Left ventricle myocardium inferior (tissue), 1 donor: ENCODE measurements at regions not wholly inside any gene's neighbourhood (a gene's known extent, or its start where the extent isn't known, plus 50 kb on each side); places are given as distances from the start of the nearest gene placed in this dataset.

Experiments used
- DNase-seq: peaks from one replicate; pipeline ENCODE4 v3.0.0-alpha.2; 2020
- H3K27ac ChIP-seq: fragments of 200-600 bp; replicated peaks from 2 replicates; pipeline ENCODE4 v1.8.0; 2021
- H3K27me3 ChIP-seq: fragments of 200-600 bp; 2 replicates; pipeline ENCODE4 v1.8.0; 2021; ENCODE audit warnings: low read depth
- H3K36me3 ChIP-seq: fragments of 200-600 bp; 2 replicates; pipeline ENCODE4 v1.8.0; 2021
- H3K4me1 ChIP-seq: fragments of 200-600 bp; 2 replicates; pipeline ENCODE4 v1.8.0; 2021
- H3K4me3 ChIP-seq: fragments of 200-600 bp; 2 replicates; pipeline ENCODE4 v1.8.0; 2021; ENCODE audit warnings: mild to moderate bottlenecking, moderate library complexity
- H3K9me3 ChIP-seq: fragments of 200-600 bp; replicated peaks from 2 replicates; pipeline ENCODE4 v1.8.0; 2021
- intact Hi-C: fragments of 100-400 bp; cut with micrococcal nuclease; formaldehyde crosslinking; loops from one replicate; pipeline ENCODE4 v1.11.0; 2022
- TF ChIP-seq, protein P1 (sequence below): fragments of 200-600 bp; IDR thresholded peaks from 2 replicates; pipeline ENCODE4 v1.8.0; 2021; ENCODE audit warnings: antibody characterized with exemption, mild to moderate bottlenecking, borderline replicate concordance
- donor health status: DM: no; HTN: yes; CAD: no; lungs with severe emphysema.

DNA sequence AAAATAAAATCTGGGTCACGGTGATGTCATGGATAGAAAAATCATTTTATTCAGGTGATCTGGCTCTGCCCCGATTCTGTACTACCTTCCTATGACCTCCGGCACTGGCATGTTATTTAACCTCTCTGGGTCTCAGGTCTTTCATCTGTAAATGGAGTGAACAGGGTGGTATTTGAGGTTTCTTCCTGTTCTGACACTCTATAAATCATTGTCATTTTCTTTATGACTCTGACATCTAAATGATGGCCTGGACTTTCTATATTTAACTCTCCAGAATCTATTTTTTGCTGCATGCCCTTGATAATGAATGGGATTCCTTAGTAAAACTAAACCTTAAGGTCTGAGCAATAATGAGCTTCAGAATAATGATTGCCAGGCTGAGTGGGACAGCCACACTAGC lies 422.0 kb upstream of the CNKSR2 start:
- no peaks in the 10 kb centered on the region for H3K9me3 ChIP-seq
- intact Hi-C loops, result no loop called here
- no peak for DNase-seq
- no peak overlapping the region for H3K4me3 ChIP-seq
- TF ChIP-seq, protein P1, sequence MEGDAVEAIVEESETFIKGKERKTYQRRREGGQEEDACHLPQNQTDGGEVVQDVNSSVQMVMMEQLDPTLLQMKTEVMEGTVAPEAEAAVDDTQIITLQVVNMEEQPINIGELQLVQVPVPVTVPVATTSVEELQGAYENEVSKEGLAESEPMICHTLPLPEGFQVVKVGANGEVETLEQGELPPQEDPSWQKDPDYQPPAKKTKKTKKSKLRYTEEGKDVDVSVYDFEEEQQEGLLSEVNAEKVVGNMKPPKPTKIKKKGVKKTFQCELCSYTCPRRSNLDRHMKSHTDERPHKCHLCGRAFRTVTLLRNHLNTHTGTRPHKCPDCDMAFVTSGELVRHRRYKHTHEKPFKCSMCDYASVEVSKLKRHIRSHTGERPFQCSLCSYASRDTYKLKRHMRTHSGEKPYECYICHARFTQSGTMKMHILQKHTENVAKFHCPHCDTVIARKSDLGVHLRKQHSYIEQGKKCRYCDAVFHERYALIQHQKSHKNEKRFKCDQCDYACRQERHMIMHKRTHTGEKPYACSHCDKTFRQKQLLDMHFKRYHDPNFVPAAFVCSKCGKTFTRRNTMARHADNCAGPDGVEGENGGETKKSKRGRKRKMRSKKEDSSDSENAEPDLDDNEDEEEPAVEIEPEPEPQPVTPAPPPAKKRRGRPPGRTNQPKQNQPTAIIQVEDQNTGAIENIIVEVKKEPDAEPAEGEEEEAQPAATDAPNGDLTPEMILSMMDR, result no peak
- no peaks in the 10 kb centered on the region for H3K36me3 ChIP-seq
- H3K27me3 ChIP-seq, result no peaks in the 10 kb centered on the region
- H3K27ac ChIP-seq, result no peak overlapping the region
- no peaks in the 10 kb centered on the region for H3K4me1 ChIP-seq

DNA sequence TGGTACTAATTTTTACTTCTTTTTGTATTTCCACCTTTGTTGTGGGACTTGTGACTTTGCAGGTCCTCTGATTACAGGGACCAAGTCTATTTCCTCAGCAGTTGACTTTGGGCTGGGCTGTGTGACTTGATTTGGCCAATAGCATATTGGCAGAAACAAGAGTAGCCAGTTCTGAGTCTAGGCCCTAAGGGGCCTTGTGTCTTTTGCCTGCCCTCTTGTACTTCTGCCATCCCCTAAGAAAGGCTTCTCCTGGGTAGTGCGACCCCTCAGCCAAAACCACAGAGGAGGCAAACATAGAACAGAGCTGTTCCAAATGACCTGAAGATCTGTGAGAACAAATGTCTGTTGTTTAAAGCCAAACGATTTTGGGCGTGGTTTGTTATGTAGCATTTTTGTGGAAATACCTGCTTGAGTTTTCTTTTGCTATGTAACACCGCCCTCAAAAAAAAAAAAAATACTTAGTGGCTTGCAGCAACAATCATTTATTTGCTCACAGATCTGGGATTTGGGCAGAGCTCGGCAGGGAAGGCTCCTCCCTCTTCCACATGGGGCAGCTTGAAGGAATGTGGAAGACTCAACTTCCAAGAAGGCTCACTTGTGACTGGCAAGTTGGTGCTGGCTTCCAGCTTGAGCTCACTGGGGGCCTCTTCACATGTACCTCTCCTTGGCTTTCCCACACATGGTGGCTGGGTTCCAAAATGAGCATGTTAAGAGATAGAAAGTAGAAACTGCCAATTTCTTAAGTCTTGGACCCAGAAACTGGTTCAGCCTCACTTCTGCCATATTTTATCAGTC lies 423.0 kb upstream of the CNKSR2 start:
- Histone ChIP-seq H3K27me3 (no peaks in the 10 kb centered on the region), H3K9me3 (no peaks in the 10 kb centered on the region), H3K36me3 (no peaks in the 10 kb centered on the region), H3K27ac (no peak overlapping the region), H3K4me3 (no peak overlapping the region), H3K4me1 (no peaks in the 10 kb centered on the region)
- DNase-seq, result no peak
- intact Hi-C loops, result no loop called here
- TF ChIP-seq, protein P1, result no peak

DNA sequence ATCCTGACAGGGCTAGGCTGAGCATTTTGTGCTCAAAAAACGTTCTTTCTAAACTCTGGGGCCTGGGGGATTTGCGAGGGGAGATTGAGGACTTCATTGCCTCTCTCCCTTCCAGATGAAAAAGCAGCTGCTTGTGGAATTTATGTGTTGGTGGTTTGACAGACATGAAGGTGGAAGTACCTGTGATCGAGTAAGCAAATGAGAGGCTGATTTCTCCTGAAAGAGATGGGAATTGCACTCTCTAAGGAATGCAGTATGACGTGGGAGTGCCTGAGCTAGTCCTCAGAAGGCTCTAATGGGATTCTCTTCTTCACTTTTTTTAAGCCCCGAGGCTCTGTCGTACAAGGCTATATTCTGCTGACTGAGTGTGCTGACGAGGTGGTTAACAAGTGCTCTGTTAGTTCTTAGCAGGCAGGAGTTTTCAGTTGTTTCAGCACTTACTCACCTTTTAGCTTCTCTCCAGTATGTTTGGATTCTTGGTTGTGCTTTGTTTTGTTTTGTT lies 426.8 kb upstream of the CNKSR2 start:
- no peak for DNase-seq
- H3K36me3 ChIP-seq, result no peaks in the 10 kb centered on the region
- TF ChIP-seq, protein P1, result no peak
- intact Hi-C loops, result no loop called here
- no peaks in the 10 kb centered on the region for H3K4me1 ChIP-seq
- no peak overlapping the region for H3K4me3 ChIP-seq
- H3K27ac ChIP-seq, result no peak overlapping the region
- no peaks in the 10 kb centered on the region for H3K27me3 ChIP-seq
- no peaks in the 10 kb centered on the region for H3K9me3 ChIP-seq

DNA sequence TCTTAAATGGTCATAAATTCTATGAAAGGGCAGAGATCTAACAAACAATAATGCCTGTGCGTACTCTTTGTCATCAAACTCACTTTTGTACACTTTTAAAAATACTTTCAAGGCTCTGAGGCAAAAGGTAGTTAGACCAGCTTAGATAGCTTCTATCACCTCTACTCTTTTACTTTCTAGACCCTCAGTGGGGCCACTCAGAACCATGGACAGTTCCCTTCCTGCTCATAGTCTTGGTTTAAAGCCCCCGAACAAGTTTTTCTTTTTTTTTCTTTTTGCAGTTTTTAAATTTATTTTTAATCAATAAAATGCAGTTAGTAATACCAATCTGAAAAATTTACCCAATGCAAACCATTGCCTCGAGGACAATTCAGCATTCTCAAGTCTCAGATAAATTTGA lies 460.5 kb upstream of the CNKSR2 start:
- TF ChIP-seq, protein P1, result no peak
- H3K27me3 ChIP-seq, result no peaks in the 10 kb centered on the region
- intact Hi-C loops, result no loop called here
- H3K9me3 ChIP-seq, result no peaks in the 10 kb centered on the region
- no peak for DNase-seq
- H3K27ac ChIP-seq, result no peak overlapping the region
- no peak overlapping the region for H3K4me3 ChIP-seq
- no peaks in the 10 kb centered on the region for H3K36me3 ChIP-seq
- H3K4me1 ChIP-seq, result no peaks in the 10 kb centered on the region

DNA sequence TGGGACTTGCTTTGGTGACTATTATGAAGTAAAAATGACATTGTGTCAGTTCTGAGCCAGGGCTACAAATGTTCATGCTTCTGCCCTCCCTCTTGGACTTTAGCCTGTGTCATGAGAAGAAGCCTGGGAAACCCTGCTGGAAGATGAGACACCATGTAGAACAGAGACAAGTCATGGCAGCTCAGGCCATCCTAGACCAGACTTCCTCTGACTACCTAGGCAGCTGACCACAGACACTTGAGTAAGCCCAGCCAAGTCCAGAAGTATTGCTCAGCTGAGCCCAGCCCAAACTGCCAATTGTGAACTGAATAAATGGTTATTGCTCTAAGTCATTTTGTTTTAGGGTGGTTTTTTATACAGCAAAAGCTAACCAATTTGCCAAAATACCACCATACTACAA lies 467.6 kb upstream of the CNKSR2 start:
- Histone ChIP-seq H3K4me3 (no peak overlapping the region), H3K27me3 (no peaks in the 10 kb centered on the region), H3K27ac (no peak overlapping the region), H3K4me1 (no peaks in the 10 kb centered on the region), H3K9me3 (no peaks in the 10 kb centered on the region), H3K36me3 (no peaks in the 10 kb centered on the region)
- TF ChIP-seq, protein P1, result no peak
- DNase-seq, result no peak
- intact Hi-C loops, result no loop called here
